Nephron (organoid): ENCODE measurements at regions not wholly inside any gene's neighbourhood (a gene's known extent, or its start where the extent isn't known, plus 50 kb on each side); places are given as distances from the start of the nearest gene placed in this dataset.
A peak's percentile ranks its signal among the peaks of the same experiment; 100 is the strongest.
"Not testable (repeated sequence)": the region's sequence is repeated elsewhere in the genome, so short reads cannot be mapped to it uniquely, and the experiment has no call there.

Experiments used
- H3K27ac Mint-ChIP-seq, 3 experiments: 2 replicates each; pipeline ENCODE4 v1.8.0; 2020; ENCODE audit warnings: mixed read lengths in 3 of 3, mild to moderate bottlenecking in 2 of 3, moderate library complexity in 1 of 3
- H3K27me3 Mint-ChIP-seq: 2 replicates; pipeline ENCODE4 v1.8.0; 2021; ENCODE audit warnings: low read depth, mild to moderate bottlenecking, moderate library complexity, mixed read lengths
- H3K36me3 Mint-ChIP-seq: 2 replicates; pipeline ENCODE4 v1.8.0; 2020; ENCODE audit warnings: low read depth, mixed read lengths
- H3K4me1 Mint-ChIP-seq: 2 replicates; pipeline ENCODE4 v1.8.0; 2020; ENCODE audit warnings: mixed read lengths
- H3K4me3 Mint-ChIP-seq, 3 experiments: 2 replicates each; pipeline ENCODE4 v1.8.0; 2020; ENCODE audit warnings: mild to moderate bottlenecking in 3 of 3, mixed read lengths in 3 of 3, moderate library complexity in 2 of 3
- H3K9me3 Mint-ChIP-seq: 2 replicates; pipeline ENCODE4 v1.8.0; 2020; ENCODE audit warnings: mixed read lengths
- TF ChIP-seq, protein P1 (sequence below), 3 experiments: fragments of 200-600 bp; sonication (generic); IDR thresholded peaks; one replicate each; pipeline ENCODE4 v1.5.0; 2021; ENCODE audit warnings: antibody characterized with exemption in 3 of 3; ENCODE audit not compliant: unreplicated experiment in 3 of 3

DNA sequence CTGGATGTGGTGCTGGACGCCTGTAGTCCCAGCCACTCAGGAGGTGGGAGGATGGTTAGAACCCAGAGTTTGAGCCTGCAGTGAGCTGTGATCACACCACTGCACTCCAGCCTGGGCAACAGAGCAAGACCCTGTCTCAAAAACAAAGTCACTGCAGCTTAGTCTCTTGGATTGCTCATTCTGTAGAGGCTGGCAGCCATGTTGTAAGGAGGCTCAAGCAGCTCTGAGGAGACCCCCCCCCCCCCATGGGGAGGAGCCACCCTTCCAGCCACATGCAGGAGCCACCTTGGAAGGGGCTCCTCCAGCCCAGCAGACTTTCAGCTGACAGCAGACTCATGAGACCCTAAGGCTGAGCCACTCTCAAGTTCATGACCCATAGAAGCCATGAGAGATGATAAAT is 68.4 kb downstream of the FOXL3 start:
- Mint-ChIP-seq H3K9me3 (peaks cover 3% of the 10 kb centered on the region), H3K4me1 (peaks cover 30% of the 10 kb centered on the region), H3K27me3 (peaks cover 35% of the 10 kb centered on the region), H3K36me3 (no peaks in the 10 kb centered on the region), H3K27ac (no peak overlapping the region), H3K4me3 (no peak overlapping the region)
- TF ChIP-seq, protein P1, sequence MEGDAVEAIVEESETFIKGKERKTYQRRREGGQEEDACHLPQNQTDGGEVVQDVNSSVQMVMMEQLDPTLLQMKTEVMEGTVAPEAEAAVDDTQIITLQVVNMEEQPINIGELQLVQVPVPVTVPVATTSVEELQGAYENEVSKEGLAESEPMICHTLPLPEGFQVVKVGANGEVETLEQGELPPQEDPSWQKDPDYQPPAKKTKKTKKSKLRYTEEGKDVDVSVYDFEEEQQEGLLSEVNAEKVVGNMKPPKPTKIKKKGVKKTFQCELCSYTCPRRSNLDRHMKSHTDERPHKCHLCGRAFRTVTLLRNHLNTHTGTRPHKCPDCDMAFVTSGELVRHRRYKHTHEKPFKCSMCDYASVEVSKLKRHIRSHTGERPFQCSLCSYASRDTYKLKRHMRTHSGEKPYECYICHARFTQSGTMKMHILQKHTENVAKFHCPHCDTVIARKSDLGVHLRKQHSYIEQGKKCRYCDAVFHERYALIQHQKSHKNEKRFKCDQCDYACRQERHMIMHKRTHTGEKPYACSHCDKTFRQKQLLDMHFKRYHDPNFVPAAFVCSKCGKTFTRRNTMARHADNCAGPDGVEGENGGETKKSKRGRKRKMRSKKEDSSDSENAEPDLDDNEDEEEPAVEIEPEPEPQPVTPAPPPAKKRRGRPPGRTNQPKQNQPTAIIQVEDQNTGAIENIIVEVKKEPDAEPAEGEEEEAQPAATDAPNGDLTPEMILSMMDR (IDR thresholded peaks at IDR 0.05; ENCODE audit: unreplicated experiment in 3 of 3), result no peak

GRCh38 chr7:359226-359765 is 69.3 kb downstream of the FOXL3 start:
- H3K36me3 Mint-ChIP-seq, result no peaks in the 10 kb centered on the region
- H3K27ac Mint-ChIP-seq, result no peak overlapping the region
- H3K4me3 Mint-ChIP-seq, result no peak overlapping the region
- peaks cover 3% of the 10 kb centered on the region for H3K9me3 Mint-ChIP-seq
- TF ChIP-seq, protein P1 (IDR thresholded peaks at IDR 0.05; ENCODE audit: unreplicated experiment in 3 of 3), result no peak
- peaks cover 30% of the 10 kb centered on the region for H3K4me1 Mint-ChIP-seq
- H3K27me3 Mint-ChIP-seq, result peaks cover 42% of the 10 kb centered on the region

- Mint-ChIP-seq H3K9me3 (peaks cover 3% of the 10 kb centered on the region), H3K27me3 (peaks cover 48% of the 10 kb centered on the region), H3K27ac (peak overlapping the region in 2 of 3 experiments; percentile 23 to 71), H3K4me1 (peaks cover 30% of the 10 kb centered on the region), H3K36me3 (no peaks in the 10 kb centered on the region), H3K4me3 (peak overlapping the region in 2 of 3 experiments; percentile 42 to 50)
- TF ChIP-seq, protein P1 (IDR thresholded peaks at IDR 0.05; ENCODE audit: unreplicated experiment in 3 of 3), result no peak
Observed at GRCh38 chr7:359766-360361, 69.9 kb downstream of the FOXL3 start.

DNA sequence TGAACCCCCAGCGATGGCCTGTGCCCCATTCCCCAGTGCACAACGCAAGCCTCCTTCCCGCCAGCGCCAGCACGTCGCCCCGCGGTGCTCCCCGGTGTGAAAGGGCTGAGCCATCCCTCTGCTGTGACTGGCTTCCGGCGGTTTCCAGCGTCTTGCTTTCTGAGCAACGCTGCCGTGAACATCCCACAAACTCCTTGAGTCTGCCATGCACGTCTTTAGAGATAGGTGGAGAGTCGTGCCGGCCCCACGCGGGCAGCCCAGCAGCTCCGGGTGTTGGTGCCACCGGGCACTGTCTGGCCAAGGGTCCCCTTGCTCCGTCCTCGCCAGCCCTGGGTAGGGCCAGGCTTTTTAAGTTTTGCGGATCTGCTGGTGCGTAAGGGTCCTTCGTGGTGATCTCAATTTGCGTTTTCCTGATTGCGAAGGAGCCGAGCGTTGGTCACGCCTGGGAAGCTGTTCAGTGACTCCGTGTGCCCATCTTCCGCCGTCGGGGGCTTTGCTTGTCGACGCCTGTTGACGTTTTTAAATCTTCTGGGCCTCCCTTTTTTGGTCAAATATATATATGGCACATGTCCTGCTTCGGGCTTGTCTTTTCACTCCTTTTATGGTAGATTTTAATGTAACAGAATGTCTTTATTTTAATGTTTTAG is 70.6 kb downstream of the FOXL3 start:
- H3K4me1 Mint-ChIP-seq, result peaks cover 31% of the 10 kb centered on the region
- peaks cover 3% of the 10 kb centered on the region for H3K9me3 Mint-ChIP-seq
- peak overlapping the region in 2 of 3 experiments; percentile 23 to 71 for H3K27ac Mint-ChIP-seq
- peaks cover 53% of the 10 kb centered on the region for H3K27me3 Mint-ChIP-seq
- H3K36me3 Mint-ChIP-seq, result no peaks in the 10 kb centered on the region
- peak overlapping the region; percentile 42 to 53 (median 50) for H3K4me3 Mint-ChIP-seq
- TF ChIP-seq, protein P1 (IDR thresholded peaks at IDR 0.05; ENCODE audit: unreplicated experiment in 3 of 3), result no peak

- H3K4me3 Mint-ChIP-seq, result peak overlapping the region in 2 of 3 experiments; percentile 38 to 53
- H3K36me3 Mint-ChIP-seq, H3K9me3 Mint-ChIP-seq: not testable (repeated sequence)
- H3K4me1 Mint-ChIP-seq, result peaks cover 37% of the 10 kb centered on the region
- peak overlapping the region in 2 of 3 experiments; percentile 23 to 65 for H3K27ac Mint-ChIP-seq
- peaks cover 59% of the 10 kb centered on the region for H3K27me3 Mint-ChIP-seq
Observed at GRCh38 chr7:361182-361581, 71.2 kb downstream of the FOXL3 start.

DNA sequence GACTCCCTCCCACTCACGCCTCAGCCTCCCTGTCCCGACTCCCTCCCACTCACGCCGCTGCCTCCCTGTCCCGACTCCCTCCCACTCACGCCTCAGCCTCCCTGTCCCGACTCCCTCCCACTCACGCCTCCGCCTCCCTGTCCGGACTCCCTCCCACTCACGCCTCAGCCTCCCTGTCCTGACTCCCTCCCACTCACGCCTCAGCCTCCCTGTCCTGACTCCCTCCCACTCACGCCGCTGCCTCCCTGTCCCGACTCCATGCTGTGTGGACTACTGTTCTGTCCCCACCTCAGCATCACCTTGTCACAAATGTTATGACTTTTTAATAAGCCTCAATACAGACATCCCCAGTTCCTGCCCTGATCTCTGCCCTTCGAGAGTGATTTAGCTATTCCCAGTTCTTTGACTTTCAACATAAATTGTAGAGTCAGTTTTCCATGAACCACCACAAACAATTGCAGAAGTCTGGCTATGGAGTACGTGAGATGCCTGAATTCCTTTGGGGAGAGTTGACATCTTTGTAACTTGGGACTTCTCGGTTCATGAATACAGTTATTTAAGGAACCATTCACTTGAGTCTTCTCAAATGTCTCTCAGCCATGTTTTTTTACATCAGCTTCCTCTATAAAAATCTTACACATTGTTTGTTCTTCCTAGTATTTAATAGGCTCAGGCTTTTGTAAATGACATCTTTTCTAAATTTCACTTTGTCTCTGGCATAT is 71.9 kb downstream of the FOXL3 start:
- Mint-ChIP-seq H3K27ac (peak overlapping the region; percentile 73 to 95 (median 95)), H3K36me3 (no peaks in the 10 kb centered on the region), H3K4me1 (peaks cover 43% of the 10 kb centered on the region), H3K4me3 (peak overlapping the region; percentile 68 to 82 (median 74)), H3K9me3 (peaks cover 3% of the 10 kb centered on the region), H3K27me3 (peaks cover 66% of the 10 kb centered on the region)
- TF ChIP-seq, protein P1 (IDR thresholded peaks at IDR 0.05; ENCODE audit: unreplicated experiment in 3 of 3), result no peak
